Cerebellar cortex (tissue), 1 donor: ENCODE measurements at regions not wholly inside any gene's neighbourhood (a gene's known extent, or its start where the extent isn't known, plus 50 kb on each side); places are given as distances from the start of the nearest gene placed in this dataset.

ENCODE experiments used
- DNase-seq: peaks from one replicate; pipeline ENCODE4 v3.0.0-alpha.2; 2015; ENCODE audit warnings: low spot score

GRCh38 chr7:17176371-17177032, 122.0 kb upstream of the AHR start:
- DNase-seq = no peak

DNA sequence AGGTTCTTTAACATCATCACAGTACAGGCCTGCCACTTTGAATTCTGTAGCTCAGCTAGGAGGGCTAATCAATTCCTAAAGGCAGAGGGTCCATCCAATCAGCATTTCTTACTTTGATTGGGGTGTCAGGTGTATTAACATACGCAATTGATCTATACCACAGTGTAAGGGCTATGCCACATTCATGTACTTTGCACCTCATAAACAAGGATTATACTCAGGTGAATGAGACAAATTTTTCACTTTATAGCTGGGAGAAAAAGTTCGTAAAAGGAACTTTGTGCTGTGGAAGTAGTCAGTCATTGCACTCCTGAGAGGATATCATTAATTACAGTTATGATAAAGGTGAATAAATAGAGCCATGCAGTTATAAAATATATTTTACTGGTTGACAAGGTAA, 119.9 kb upstream of the AHR start:
- DNase-seq = no peak

- no peak for DNase-seq
These were observed 117.0 kb upstream of the AHR start for GRCh38 chr7:17181482-17181881.

DNA sequence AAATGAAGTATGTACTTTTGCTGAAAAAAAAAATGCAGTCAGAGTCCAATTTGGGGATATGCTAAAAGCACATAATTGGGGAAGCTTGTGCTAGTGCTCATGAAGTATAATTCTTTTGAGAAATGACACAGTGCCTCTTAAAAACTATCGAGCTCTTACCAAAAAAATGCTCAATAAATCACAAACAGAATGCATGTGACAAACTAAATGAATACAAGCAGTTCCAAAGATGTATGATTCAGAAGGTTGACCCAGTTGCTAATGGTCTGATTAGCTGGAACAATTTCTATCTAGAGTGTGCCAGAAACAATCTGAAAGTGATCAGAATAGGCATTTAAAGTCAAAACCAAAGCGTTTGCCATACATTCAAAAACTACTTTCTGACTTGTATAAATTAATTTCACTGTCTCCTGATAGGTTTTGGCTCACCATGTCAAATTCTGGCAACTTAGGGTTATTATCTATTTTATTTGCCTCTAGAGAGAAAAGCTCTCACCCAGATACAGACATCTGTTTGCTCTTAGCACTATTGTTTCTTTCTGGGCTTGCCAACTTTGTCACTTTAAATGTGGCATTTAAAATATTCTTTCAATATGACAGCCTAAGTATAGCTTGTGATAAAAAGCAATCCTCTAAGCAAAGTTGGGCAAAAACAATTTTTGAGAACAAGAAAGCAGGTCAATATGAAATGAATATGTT, 114.7 kb upstream of the AHR start:
- no peak for DNase-seq

- DNase-seq = no peak
These were observed 113.4 kb upstream of the AHR start for GRCh38 chr7:17184805-17185689.

GRCh38 chr7:17185690-17186070, 112.8 kb upstream of the AHR start:
- no peak for DNase-seq

GRCh38 chr7:17186745-17187530, 111.5 kb upstream of the AHR start:
- no peak for DNase-seq

DNA sequence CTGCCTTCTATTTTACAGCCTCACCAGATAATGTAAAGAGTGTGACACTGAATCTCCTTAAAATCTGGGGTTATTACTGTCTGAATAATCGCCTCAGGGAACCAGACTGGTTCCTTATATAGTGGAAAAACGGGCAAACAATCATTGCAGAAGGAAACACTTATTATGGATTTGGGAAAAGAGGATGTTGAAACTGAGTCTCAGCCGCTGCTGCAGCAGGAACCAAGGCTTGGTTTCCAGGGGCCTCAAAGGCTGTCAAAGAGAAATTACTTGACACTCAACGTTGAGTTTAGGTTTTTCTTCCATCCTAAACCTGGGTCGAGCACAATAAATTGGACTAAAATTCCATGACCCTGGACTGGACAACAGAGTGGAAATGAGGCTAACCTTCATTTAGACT, 103.8 kb upstream of the AHR start:
- DNase-seq = no peak

- DNase-seq = no peak
These were observed 102.9 kb upstream of the AHR start for GRCh38 chr7:17195576-17195975.

DNA sequence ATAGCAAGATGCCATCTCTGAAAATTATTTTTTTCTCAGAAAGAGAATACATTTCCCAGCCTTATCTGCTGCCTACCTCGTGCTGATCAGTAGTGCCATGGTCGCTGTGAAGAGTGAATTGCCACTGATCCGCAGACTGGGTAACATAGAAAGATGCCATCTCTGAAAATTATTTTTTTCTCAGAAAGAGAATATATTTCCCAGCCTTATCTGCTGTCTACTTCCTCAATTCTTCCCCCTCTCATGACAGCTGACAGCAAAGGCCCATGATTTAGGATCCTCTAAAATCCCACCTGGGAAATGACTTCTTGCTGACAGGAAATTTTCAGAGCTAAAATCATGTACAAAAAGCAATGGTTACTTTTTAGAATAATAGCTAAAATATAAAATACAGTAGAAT, 92.5 kb upstream of the AHR start:
- DNase-seq = no peak

GRCh38 chr7:17206349-17206905, 92.0 kb upstream of the AHR start:
- DNase-seq = no peak

DNA sequence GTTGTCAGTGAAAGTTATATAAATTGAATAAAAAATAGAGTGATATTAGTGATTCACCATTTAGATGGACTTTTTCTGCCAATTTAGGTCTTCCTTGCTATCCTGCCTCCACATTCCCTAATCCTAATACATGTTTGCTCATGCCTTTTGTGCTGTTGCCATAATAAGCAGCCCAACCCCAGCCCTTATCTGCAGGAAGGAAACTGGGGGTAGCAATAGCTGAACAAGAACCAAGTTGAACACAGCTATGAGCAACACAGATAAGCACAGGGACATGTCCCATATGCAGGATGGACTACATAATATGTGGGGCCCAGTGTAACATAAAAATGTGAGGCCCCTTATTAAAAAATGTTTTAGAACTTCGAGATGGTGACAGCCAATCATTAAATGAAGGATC, 91.2 kb upstream of the AHR start:
- no peak for DNase-seq

DNA sequence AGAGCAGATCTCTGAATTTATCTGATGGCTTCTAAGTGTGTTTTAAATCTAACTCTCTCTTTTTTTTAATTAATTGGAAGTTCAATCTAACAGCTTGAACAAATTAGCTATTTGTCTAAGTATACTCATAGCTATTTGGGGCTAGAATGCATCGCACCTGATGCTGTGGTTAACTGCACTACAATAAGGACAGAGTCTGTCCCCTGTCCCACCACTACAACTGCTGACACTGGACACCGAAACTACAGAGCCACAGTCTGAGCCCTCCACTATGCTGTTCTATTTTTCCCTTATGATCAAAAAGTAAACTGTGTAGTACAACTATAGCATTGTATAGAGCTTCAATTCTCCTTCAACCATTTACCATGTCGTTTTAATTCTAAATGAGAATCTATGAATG, 89.4 kb upstream of the AHR start:
- DNase-seq = no peak

- no peak for DNase-seq
These were observed 87.1 kb upstream of the AHR start for GRCh38 chr7:17211307-17211836.

GRCh38 chr7:17212188-17212587, 86.3 kb upstream of the AHR start:
- no peak for DNase-seq

DNA sequence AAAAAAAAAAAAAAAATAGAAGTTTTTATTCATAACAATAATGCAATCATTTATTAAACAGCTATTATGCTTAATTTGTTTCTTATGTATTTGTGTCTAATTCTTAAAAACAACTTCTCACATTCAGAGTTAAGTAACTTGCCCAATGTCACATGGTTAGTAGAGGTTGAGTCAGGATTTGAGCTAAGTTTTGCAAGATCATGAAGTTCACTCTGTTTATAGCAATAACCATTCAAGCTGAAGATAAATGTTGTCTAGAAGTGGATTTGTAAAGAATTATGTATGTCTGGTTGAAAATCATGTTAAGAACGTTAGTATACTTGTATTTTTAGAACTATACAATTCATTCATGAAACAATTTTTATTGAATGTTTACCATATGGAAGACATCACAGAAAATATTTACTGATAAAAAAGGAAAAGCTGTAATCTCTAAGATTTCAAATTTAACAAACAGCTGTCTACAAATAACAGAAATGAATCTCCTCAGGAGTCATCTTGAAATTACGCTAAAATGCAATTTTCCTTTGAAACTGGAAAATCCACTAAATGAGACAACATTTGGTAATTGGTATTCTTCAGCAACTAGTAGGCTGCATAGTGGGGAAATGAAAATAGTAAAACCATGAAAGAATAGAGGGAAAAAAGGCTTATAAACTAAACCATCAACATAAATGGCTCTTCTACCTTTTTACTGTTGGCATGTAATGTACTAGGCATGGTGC, 70.5 kb upstream of the AHR start:
- no peak for DNase-seq

DNA sequence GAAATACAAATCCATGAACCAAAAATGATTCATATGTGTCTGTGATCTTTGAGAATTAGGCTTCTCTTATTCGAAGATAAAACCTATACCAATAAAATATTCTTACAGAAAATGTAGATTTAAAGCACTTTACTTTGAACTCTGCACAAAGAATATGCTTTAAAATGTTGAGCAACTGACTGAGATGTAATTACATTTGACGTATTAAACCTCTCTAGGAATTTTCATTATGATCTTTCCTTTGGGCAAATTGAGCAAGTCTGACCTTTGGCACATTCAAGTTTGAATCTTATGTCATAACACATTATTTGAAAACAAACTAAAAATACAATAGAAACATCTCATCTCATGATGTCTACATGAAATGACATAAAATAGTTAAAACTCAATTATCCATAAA, 69.2 kb upstream of the AHR start:
- DNase-seq = no peak

DNA sequence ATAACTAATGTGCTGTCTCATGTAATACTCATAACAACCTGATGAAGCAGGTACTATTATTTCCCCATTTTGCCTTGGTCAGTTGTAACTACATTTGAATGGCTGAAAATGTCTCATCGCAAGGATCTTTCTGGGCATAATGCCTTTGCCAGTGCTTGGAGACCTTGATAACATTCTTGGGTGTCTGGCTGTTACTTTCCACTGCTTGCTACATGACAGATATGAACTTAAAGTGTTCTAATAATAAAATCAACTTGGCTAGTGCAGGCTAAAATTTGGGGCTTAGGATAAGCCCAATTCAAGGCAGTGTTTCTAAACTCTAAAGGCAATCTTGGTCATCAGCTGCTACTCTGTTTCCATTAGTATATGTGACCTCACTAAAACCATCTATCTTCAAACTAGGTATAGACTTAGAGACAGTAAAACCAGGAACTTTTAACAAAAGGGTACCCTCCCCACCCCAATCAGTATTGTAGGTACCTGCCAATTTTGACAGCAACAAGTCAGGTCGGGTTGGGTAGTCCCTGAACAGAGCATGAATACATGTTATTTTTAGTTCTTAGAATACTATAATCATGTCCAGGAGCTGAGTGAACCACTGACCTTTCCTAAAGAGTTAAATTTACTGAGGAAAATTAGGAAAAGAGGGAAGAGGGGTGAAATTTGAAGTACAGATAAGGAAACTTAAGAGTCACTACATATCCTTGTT, 68.2 kb upstream of the AHR start:
- DNase-seq = no peak

DNA sequence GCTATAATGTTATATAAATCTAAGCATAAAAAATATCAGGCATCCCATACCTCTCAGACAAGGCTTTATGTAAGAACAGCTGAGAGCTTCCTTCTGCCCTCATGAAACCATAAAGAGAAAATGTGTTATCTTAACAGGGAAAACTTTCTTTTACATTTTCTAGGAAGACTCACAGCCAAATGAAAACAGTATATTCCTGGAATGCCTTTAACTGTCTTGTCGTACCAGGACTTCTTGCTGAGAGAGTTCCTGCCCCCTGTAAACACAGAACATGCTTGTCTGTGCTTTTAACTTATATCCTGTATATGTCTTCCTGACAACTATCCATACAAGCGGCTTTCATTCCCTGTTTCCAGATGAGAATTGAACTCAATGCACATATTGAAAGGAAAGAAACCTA, 64.8 kb upstream of the AHR start:
- no peak for DNase-seq

DNA sequence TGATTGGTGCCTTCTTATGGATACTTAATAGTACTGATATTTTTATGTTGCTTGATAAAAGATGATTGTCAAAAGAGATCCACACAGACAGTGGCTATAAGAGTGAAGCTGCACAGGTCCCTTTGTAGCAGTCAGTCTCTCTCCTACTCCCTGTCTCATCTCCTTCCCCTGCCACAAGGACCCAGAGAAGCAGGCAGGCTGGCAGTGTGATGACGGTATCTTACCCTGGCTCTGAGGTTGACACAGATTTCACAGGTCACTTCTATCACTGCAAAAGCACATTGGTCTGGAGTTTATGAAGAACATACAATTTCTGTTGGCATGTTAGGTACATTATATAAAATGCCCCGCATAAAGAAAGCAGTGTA, 64.4 kb upstream of the AHR start:
- no peak for DNase-seq
